ENCODE measurements at regions not wholly inside any gene's neighbourhood (a gene's known extent, or its start where the extent isn't known, plus 50 kb on each side); places are given as distances from the start of the nearest gene placed in this dataset.
A peak's percentile ranks its signal among the peaks of the same experiment; 100 is the strongest.

DNA sequence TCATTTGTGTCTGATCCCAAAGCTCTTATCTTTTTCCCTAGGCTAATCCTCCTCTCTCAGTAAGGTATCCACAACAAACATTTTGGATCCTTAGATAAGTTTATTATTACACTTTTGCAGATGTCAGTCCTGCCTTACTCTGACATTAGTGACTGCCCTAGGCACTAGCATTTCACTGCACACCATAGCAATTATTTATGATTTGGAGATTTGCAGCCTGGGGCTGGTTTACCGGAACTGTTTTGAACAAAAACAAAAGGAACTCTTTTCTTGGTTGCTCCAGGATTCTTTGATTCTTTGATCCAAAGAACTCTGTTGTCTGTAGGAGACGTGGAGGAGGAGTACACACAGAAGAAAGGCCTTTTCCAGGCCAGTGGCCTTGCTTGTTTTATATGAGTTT is 80.4 kb downstream of the EDNRB start:
- DNase-seq (ENCODE audit: low read depth, low spot score) = peak; percentile 46

DNA sequence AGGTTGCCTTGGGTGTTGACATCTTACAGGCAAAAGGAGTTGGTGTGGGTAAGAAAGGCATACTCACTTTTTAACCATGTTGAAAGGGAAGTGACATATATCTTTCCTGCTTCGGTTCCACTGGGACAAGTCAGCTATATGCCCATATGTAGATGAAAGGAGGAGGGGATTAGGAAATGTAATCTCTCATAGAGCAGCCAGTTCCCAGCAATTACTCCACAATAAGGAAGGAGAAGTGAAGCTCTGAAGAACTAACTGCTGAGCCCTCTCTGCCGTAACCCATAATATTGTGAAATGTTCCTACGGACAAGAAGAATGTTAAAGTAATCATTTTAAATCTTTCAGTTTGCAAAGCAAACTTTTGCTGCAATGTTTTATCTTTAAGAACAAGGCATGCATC is 82.2 kb downstream of the EDNRB start:
- no peak for DNase-seq (ENCODE audit: low read depth, low spot score)

DNA sequence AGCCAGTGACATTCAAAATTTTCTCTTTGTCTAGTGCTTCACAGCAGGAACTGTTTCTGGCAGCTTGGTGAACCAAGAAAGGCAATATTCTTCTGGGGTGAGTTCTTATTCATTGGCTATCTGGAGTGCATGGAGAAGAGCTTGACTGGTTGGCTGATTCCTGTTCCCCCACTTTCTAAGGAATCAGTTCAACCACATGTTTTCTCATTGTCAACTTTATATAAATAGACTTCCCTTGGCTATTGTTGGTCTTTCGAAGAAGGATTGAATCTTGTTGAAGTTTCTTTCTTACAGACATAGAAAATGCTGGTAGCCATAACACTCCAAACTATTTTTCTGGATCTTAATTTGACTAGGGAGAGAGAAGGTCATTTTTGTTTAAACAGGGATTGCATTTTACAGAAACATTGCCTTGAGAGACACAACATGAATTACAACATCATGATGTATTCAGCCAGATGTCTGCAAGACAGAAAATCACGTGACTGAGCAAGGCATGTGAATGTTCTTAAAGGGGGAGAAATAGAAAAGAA is 85.2 kb downstream of the EDNRB start:
- no peak for DNase-seq (ENCODE audit: low read depth, low spot score)

DNA sequence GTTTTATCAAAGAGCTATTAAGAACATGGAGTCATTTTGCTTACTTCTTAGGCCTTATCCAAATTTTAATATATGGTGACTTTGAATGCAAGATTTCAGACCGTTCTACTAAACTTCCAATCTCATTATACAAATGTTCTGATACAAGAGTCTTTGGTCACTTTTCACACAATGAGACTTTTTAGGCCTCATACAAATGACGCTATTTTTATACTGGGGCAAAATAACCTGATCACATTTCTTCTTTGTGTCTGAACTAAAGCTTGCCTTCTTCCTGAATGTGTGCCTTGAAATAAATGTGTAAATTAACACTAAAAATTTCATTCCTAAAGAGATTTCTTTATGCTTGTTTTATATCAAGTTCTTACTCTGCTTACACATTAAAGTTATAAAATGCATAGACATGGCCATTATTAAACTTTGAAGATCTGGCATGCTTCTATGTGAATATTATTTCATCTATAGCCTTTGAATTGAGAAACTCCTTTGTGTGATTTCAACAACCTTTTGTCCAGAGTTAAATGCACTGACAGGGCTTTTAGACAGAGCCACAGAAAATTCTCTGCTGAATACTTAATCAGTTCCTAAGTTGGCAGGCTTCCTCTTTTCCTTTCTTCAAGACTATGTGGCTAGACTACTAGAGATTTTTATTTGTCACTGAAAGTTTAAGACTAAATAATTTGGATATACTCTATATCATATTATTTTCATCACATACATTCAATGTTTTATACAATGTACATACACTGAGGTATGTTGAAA is 86.1 kb downstream of the EDNRB start:
- no peak for DNase-seq (ENCODE audit: low read depth, low spot score)

DNA sequence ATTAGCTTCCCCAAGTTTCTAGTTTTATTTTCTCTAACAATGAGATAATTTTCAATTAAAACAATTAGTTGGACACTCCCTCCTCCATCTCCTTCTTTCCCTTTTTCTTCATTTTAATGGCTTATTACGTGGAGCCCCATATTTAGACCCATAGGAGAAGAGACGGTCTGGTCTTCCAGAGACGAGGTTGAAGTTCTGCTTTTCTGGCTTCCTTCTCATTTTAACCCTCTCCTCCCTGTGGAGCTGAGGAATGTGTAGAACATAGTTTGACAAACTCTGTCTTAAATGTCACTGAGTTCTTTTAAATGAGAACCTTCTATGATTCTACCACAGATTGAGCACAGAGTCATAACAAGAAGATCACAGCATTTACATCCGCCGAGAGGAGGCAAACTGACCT is 86.8 kb downstream of the EDNRB start:
- DNase-seq (ENCODE audit: low read depth, low spot score) = no peak

DNA sequence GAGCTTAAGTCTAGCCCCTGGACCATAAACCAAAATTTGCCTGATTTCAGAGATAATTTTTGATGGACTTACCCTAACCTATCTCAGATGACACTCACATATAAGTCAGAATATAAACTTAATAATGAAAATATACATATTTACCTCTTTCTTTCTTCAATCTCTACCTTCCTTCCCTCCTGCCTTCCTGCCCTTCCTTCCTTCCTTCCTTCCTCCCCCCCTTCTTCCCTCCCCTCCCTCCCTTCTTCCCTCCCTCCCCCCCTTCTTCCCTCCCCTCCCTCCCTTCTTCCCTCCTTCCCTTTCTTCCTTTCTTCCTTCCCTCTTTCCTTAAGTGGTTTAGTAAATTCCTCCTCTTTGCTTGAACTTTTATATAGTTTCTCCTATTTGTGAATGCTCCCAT is 88.7 kb downstream of the EDNRB start:
- DNase-seq (ENCODE audit: low read depth, low spot score) = no peak

DNA sequence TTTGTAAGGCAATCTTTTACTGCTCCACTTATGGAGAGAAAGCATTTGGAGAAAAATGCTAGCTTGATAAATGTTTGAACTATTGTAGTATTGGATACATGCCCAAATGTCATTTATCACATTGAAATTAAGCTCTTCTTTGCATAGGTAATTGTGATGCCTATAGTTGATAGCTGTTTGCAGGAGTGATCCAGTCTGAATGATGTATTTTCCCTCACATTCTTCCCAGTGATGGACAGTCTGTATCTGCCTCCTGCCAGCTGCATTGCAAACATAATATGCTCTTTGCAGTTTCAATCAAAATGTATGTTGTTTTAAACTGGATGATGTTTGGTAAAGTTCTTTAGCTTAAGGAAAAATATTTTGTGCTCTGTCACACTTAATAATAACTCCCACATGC is 89.8 kb downstream of the EDNRB start:
- no peak for DNase-seq (ENCODE audit: low read depth, low spot score)

DNA sequence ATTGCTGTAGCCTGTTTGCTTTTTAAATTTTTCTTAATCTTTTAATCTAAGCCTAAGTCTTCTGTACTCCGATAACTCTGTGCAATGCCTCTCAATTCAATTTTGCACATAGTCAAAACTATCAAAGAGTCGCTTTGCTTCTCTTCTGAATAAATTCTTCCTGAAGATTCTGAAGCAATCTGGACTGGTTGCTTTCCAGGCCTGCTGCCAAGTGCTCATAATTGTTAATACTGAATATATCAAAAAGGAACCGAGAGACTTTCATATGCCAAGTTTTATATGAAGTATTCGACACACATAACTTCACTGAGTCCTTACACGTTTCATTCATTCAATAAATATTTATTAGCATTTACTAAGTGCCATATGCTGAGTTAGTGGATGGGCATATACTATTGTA is 91.3 kb downstream of the EDNRB start:
- no peak for DNase-seq (ENCODE audit: low read depth, low spot score)

DNA sequence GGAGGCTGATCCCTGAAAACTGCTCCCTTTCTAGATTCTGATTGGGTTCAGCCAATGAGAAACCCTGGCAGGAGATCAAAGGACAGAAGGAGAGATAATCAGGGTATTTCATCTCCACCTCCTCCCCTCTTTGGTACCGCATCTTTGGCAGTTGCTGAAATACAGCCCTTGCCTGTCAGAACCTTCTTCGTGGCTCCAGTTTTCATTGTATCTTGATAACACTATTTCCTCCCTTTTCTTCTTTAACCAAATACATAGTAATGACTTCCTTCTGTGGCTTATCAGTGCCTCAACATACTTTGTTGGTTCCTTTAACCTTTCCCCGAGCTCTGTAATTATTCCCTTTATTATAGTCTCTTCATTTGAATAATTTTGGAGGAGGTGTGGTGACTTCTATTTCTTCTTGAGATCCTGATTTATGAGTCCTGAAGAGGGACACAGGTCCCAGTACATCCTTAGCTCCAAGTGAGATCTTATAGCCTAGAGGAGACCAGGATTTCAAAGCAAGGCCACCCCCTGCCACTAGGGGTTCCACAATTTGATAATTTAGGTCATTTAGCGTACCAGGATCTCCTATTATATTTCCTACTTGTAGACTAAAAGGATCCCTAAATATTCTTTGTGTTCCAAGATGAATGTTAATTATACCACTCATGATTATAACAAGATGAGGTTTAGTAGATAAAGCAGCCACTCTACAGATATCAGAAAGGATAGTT is 98.0 kb downstream of the EDNRB start:
- DNase-seq (ENCODE audit: low read depth, low spot score) = peak; percentile 10

DNA sequence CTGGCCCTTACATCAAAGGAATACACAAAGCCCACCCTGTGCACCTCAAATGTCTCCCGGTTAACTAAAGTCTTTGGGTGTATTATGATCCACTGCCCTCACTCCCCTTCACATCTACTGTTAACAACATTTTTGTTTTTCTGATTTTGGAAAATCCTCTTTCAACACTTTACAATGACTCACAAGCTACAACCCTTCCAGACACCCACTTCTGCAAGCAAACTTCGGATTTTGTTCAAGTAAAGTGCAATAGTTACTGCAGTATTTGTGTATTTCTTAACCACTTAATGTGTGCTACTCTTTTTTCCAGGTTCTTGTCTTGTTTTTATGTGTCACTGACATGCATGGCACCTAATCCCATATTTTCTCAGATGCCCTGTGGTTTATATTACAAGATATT is 101.1 kb downstream of the EDNRB start:
- DNase-seq (ENCODE audit: low read depth, low spot score) = no peak

DNA sequence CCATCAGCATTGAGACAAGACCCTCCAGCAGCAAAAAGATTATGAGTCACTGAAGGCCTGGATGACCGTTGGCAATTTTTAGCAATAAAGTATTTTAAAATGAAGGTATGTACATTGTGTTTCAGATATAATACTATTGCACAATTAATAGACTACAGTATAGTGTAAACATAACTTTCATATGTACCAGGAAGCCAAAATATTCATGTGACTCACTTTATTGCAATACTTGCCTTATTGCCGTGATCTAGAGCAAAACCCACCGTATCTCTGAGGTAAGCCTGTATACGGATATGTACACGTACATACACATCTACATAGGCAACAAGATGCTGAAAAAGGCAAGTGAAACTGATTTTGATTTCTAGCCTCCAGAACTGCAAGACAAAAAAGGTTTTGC is 103.3 kb downstream of the EDNRB start:
- no peak for DNase-seq (ENCODE audit: low read depth, low spot score)

Measured in ELF-1 (cell line).